ENCODE measurements at regions not wholly inside any gene's neighbourhood (a gene's known extent, or its start where the extent isn't known, plus 50 kb on each side); places are given as distances from the start of the nearest gene placed in this dataset.

- no peak for TF ChIP-seq REST (IDR thresholded peaks at IDR 0.05)
Observed at GRCh38 chr5:39811381-39811780, 386.6 kb upstream of the DAB2 start (continued).

- TF ChIP-seq EP300 (IDR thresholded peaks at IDR 0.05) (no peak), POLR2A (IDR thresholded peaks at IDR 0.05; ENCODE audit: low read length) (no peak), HOXA7 (CRISPR knock-in tag; IDR thresholded peaks at IDR 0.05) (no peak), RAD21 (conservative IDR thresholded peaks at IDR 0.05 in 1 of 2, IDR thresholded peaks at IDR 0.05 in 1 of 2) (no peak)
- H3K4me1 ChIP-seq: no peaks in the 10 kb centered on the region
- H3K4me2 ChIP-seq: no peak overlapping the region
- no peak for ATAC-seq
- ChIA-PET CTCF (no interaction called here), POLR2A (no interaction called here)
- 45% methylated on average over 6 of the region's 6 CpGs for WGBS (ENCODE audit: missing lambda C conversion rate)
- H3K9me3 ChIP-seq: no peaks in the 10 kb centered on the region
- no peak for DNase-seq (ENCODE audit: low read depth in 1 of 2, low spot score in 1 of 2)
- H3K4me3 ChIP-seq: no peak overlapping the region
- FAIRE-seq: no peak
- no peak overlapping the region for H3K27ac ChIP-seq
Observed at GRCh38 chr5:39808656-39809055, 383.9 kb upstream of the DAB2 start.

- Histone ChIP-seq H3K4me1 (no peaks in the 10 kb centered on the region), H3K4me3 (no peak overlapping the region), H3K4me2 (no peak overlapping the region), H3K27ac (no peak overlapping the region), H3K9me3 (no peaks in the 10 kb centered on the region)
- DNase-seq (ENCODE audit: low read depth in 1 of 2, low spot score in 1 of 2) (no peak), ATAC-seq (no peak), FAIRE-seq (no peak)
- TF ChIP-seq RFX5 (IDR thresholded peaks at IDR 0.05): no peak
- no peak for TF ChIP-seq CBX2 (IDR thresholded peaks at IDR 0.05; ENCODE audit: borderline replicate concordance, low read depth)
- TF ChIP-seq MYC (IDR thresholded peaks at IDR 0.05; ENCODE audit: borderline replicate concordance, low read length): no peak
- TF ChIP-seq EHF (CRISPR knock-in tag; IDR thresholded peaks at IDR 0.05): no peak
- no peak for TF ChIP-seq NR3C1 (IDR thresholded peaks at IDR 0.05)
- ChIA-PET CTCF (no interaction called here), POLR2A (interaction anchor here (0.7 kb wide), 1 partner anchor 9 kb away, joined by 3 read pairs; no protein-coding TSS in a partner anchor)
- 42% methylated on average over 1 of the region's 1 CpG for WGBS (ENCODE audit: missing lambda C conversion rate)
Observed at GRCh38 chr5:39801306-39801705, 376.5 kb upstream of the DAB2 start.

- CTCF ChIA-PET: no interaction called here
- Histone ChIP-seq H3K4me2 (no peak overlapping the region), H3K9me3 (no peaks in the 10 kb centered on the region), H3K27ac (no peak overlapping the region), H3K4me1 (no peaks in the 10 kb centered on the region), H3K4me3 (no peak overlapping the region)
- ATAC-seq (no peak), FAIRE-seq (no peak), DNase-seq (ENCODE audit: low read depth in 1 of 2, low spot score in 1 of 2) (no peak)
- WGBS (ENCODE audit: missing lambda C conversion rate): 38% methylated on average over 3 of the region's 3 CpGs
- POLR2A ChIA-PET: no interaction called here
- no peak for TF ChIP-seq JUN (IDR thresholded peaks at IDR 0.05)
- TF ChIP-seq PHF8 (IDR thresholded peaks at IDR 0.05; ENCODE audit: borderline replicate concordance, low read depth): no peak
- TF ChIP-seq ELK1 (IDR thresholded peaks at IDR 0.05; ENCODE audit: low read depth, low read length): no peak
- TF ChIP-seq KDM1A (IDR thresholded peaks at IDR 0.05; ENCODE audit: low read depth): no peak
- TF ChIP-seq ESRRA (IDR thresholded peaks at IDR 0.05; ENCODE audit: borderline replicate concordance, low read length): no peak
- no peak for TF ChIP-seq CHD4 (IDR thresholded peaks at IDR 0.05; ENCODE audit: borderline replicate concordance)
- TF ChIP-seq MYC (IDR thresholded peaks at IDR 0.05; ENCODE audit: borderline replicate concordance, low read length): no peak
- TF ChIP-seq CBX8 (IDR thresholded peaks at IDR 0.05): no peak
- no peak for TF ChIP-seq RFX5 (IDR thresholded peaks at IDR 0.05)
- no peak for TF ChIP-seq POLR2A (IDR thresholded peaks at IDR 0.05; ENCODE audit: low read length)
- no peak for TF ChIP-seq REST (IDR thresholded peaks at IDR 0.05)
- TF ChIP-seq E2F6 (IDR thresholded peaks at IDR 0.05; ENCODE audit: borderline replicate concordance, low read depth): no peak
- no peak for TF ChIP-seq FOSB (CRISPR knock-in tag; IDR thresholded peaks at IDR 0.05)
- no peak for TF ChIP-seq CHD2 (IDR thresholded peaks at IDR 0.05; ENCODE audit: low read length, partially characterized antibody)
- TF ChIP-seq SMC3 (IDR thresholded peaks at IDR 0.05): no peak
- TF ChIP-seq TP53 (CRISPR knock-in tag; IDR thresholded peaks at IDR 0.05): no peak
- TF ChIP-seq MAZ (IDR thresholded peaks at IDR 0.05; ENCODE audit: borderline replicate concordance, low read depth, low read length): no peak
- no peak for TF ChIP-seq MAX (IDR thresholded peaks at IDR 0.05)
Observed at GRCh38 chr5:39800042-39800601, 375.3 kb upstream of the DAB2 start.
